ENCODE measurements at regions not wholly inside any gene's neighbourhood (a gene's known extent, or its start where the extent isn't known, plus 50 kb on each side); places are given as distances from the start of the nearest gene placed in this dataset.
A peak's percentile ranks its signal among the peaks of the same experiment; 100 is the strongest.

- DNase-seq (ENCODE audit: low spot score) = peak; percentile 68
Observed at GRCh38 chr9:6703898-6704639, 53.7 kb upstream of the KDM4C start.

- DNase-seq (ENCODE audit: low spot score) = no peak
Observed at GRCh38 chr9:6702707-6703106, 55.1 kb upstream of the KDM4C start.

GRCh38 chr9:6696178-6696577 is 50.6 kb upstream of the GLDC start:
- no peak for DNase-seq (ENCODE audit: low spot score)

GRCh38 chr9:6695121-6695814 is 49.7 kb upstream of the GLDC start:
- DNase-seq (ENCODE audit: low spot score) = no peak
